Stimulated activated naive CD8-positive, alpha-beta T cell treated with anti-CD3 and anti-CD28 coated beads, Interleukin-15, amount 100 ng/mL, for 72 hours (primary cell): ENCODE measurements at regions not wholly inside any gene's neighbourhood (a gene's known extent, or its start where the extent isn't known, plus 50 kb on each side); places are given as distances from the start of the nearest gene placed in this dataset.
"Not testable (repeated sequence)": the region's sequence is repeated elsewhere in the genome, so short reads cannot be mapped to it uniquely, and the experiment has no call there.

Source experiments
- ATAC-seq: fragments of 150-1000 bp; cut with Tn5 transposase; 2 replicates; pipeline ENCODE4 v1.10.0; 2021; ENCODE audit warnings: mild to moderate bottlenecking, moderate library complexity
- DNase-seq, 2 donors: peaks; one replicate each; pipeline ENCODE4 v3.0.0; 2021 to 2022
- H3K27ac Mint-ChIP-seq, 2 donors: one replicate each; pipeline ENCODE4 v1.8.0; 2022; ENCODE audit warnings: mild to moderate bottlenecking in 2 of 2, mixed read lengths in 2 of 2, moderate library complexity in 2 of 2
- H3K27me3 Mint-ChIP-seq: one replicate; pipeline ENCODE4 v1.8.0; 2022; ENCODE audit warnings: mixed read lengths
- H3K4me1 Mint-ChIP-seq: one replicate; pipeline ENCODE4 v1.8.0; 2022; ENCODE audit warnings: mild to moderate bottlenecking, mixed read lengths
- H3K4me3 Mint-ChIP-seq, 2 donors: one replicate each; pipeline ENCODE4 v1.8.0; 2022; ENCODE audit warnings: mild to moderate bottlenecking in 2 of 2, mixed read lengths in 2 of 2, moderate library complexity in 1 of 2
- H3K9me3 Mint-ChIP-seq, 2 donors: one replicate each; pipeline ENCODE4 v1.8.0; 2022; ENCODE audit warnings: mixed read lengths in 2 of 2

- Mint-ChIP-seq H3K9me3 (peaks cover 3 to 15% of the 10 kb centered on the region in 2 donors), H3K4me1 (no peaks in the 10 kb centered on the region), H3K4me3 (no peak overlapping the region), H3K27ac (no peak overlapping the region), H3K27me3 (no peaks in the 10 kb centered on the region)
- no peak for ATAC-seq
- DNase-seq, result no peak
These were observed 166.1 kb upstream of the POU1F1 start for GRCh38 chr3:87442470-87442869.

- H3K27me3 Mint-ChIP-seq, result no peaks in the 10 kb centered on the region
- no peaks in the 10 kb centered on the region for H3K4me1 Mint-ChIP-seq
- DNase-seq, result no peak
- no peak overlapping the region for H3K4me3 Mint-ChIP-seq
- no peaks in the 10 kb centered on the region for H3K9me3 Mint-ChIP-seq
- no peak overlapping the region for H3K27ac Mint-ChIP-seq
- ATAC-seq, result no peak
These were observed 161.4 kb upstream of the POU1F1 start for GRCh38 chr3:87437765-87438164.

- DNase-seq (no peak), ATAC-seq (no peak)
- Mint-ChIP-seq H3K27ac (no peak overlapping the region), H3K4me3 (no peak overlapping the region), H3K4me1 (no peaks in the 10 kb centered on the region), H3K27me3 (no peaks in the 10 kb centered on the region), H3K9me3 (no peaks in the 10 kb centered on the region)
These were observed 160.6 kb upstream of the POU1F1 start for GRCh38 chr3:87436781-87437543.

- Mint-ChIP-seq H3K4me3 (no peak overlapping the region), H3K9me3 (no peaks in the 10 kb centered on the region), H3K27ac (no peak overlapping the region), H3K27me3 (no peaks in the 10 kb centered on the region), H3K4me1 (no peaks in the 10 kb centered on the region)
- DNase-seq, result no peak
- no peak for ATAC-seq
These were observed 159.7 kb upstream of the POU1F1 start for GRCh38 chr3:87435926-87436620.

- H3K4me3 Mint-ChIP-seq, H3K27ac Mint-ChIP-seq, H3K9me3 Mint-ChIP-seq, H3K4me1 Mint-ChIP-seq, H3K27me3 Mint-ChIP-seq, ATAC-seq, DNase-seq: not testable (repeated sequence)
These were observed 157.1 kb upstream of the POU1F1 start for GRCh38 chr3:87433445-87433844.

GRCh38 chr3:87426918-87427317 is 150.5 kb upstream of the POU1F1 start:
- H3K4me3 Mint-ChIP-seq, result no peak overlapping the region
- no peaks in the 10 kb centered on the region for H3K27me3 Mint-ChIP-seq
- DNase-seq, result no peak
- no peak overlapping the region for H3K27ac Mint-ChIP-seq
- H3K9me3 Mint-ChIP-seq, result no peaks in the 10 kb centered on the region
- no peak for ATAC-seq
- no peaks in the 10 kb centered on the region for H3K4me1 Mint-ChIP-seq

GRCh38 chr3:87425056-87425455 is 148.7 kb upstream of the POU1F1 start:
- no peaks in the 10 kb centered on the region for H3K4me1 Mint-ChIP-seq
- no peak overlapping the region for H3K4me3 Mint-ChIP-seq
- ATAC-seq (no peak), DNase-seq (no peak)
- H3K27me3 Mint-ChIP-seq, result no peaks in the 10 kb centered on the region
- H3K9me3 Mint-ChIP-seq, result no peaks in the 10 kb centered on the region
- no peak overlapping the region for H3K27ac Mint-ChIP-seq

- ATAC-seq (no peak), DNase-seq (no peak)
- Mint-ChIP-seq H3K9me3 (no peaks in the 10 kb centered on the region), H3K4me3 (no peak overlapping the region), H3K27me3 (no peaks in the 10 kb centered on the region), H3K27ac (no peak overlapping the region), H3K4me1 (no peaks in the 10 kb centered on the region)
These were observed 147.0 kb upstream of the POU1F1 start for GRCh38 chr3:87423336-87423735.

GRCh38 chr3:87422333-87422732 is 145.9 kb upstream of the POU1F1 start:
- H3K27me3 Mint-ChIP-seq, result no peaks in the 10 kb centered on the region
- H3K27ac Mint-ChIP-seq, result no peak overlapping the region
- no peak for ATAC-seq
- no peaks in the 10 kb centered on the region for H3K4me1 Mint-ChIP-seq
- DNase-seq, result no peak
- H3K9me3 Mint-ChIP-seq, result no peaks in the 10 kb centered on the region
- H3K4me3 Mint-ChIP-seq, result no peak overlapping the region

- no peak overlapping the region for H3K4me3 Mint-ChIP-seq
- no peaks in the 10 kb centered on the region for H3K4me1 Mint-ChIP-seq
- no peaks in the 10 kb centered on the region for H3K9me3 Mint-ChIP-seq
- no peak for DNase-seq
- no peak for ATAC-seq
- H3K27ac Mint-ChIP-seq, result no peak overlapping the region
- H3K27me3 Mint-ChIP-seq, result no peaks in the 10 kb centered on the region
These were observed 143.8 kb upstream of the POU1F1 start for GRCh38 chr3:87420171-87420570.

- H3K27me3 Mint-ChIP-seq, result no peaks in the 10 kb centered on the region
- H3K9me3 Mint-ChIP-seq, result no peaks in the 10 kb centered on the region
- DNase-seq (no peak), ATAC-seq (no peak)
- no peaks in the 10 kb centered on the region for H3K4me1 Mint-ChIP-seq
- no peak overlapping the region for H3K4me3 Mint-ChIP-seq
- no peak overlapping the region for H3K27ac Mint-ChIP-seq
These were observed 137.9 kb upstream of the POU1F1 start for GRCh38 chr3:87414271-87414670.

GRCh38 chr3:87413814-87414213 is 137.4 kb upstream of the POU1F1 start:
- Mint-ChIP-seq H3K4me3 (no peak overlapping the region), H3K27ac (no peak overlapping the region), H3K4me1 (no peaks in the 10 kb centered on the region), H3K27me3 (no peaks in the 10 kb centered on the region), H3K9me3 (no peaks in the 10 kb centered on the region)
- ATAC-seq (no peak), DNase-seq (no peak)

GRCh38 chr3:87410110-87410509 is 133.7 kb upstream of the POU1F1 start:
- no peak for DNase-seq
- no peaks in the 10 kb centered on the region for H3K27me3 Mint-ChIP-seq
- no peaks in the 10 kb centered on the region for H3K9me3 Mint-ChIP-seq
- H3K27ac Mint-ChIP-seq, result no peak overlapping the region
- no peaks in the 10 kb centered on the region for H3K4me1 Mint-ChIP-seq
- H3K4me3 Mint-ChIP-seq, result no peak overlapping the region
- no peak for ATAC-seq

GRCh38 chr3:87398168-87398801 is 121.9 kb upstream of the POU1F1 start:
- no peak for ATAC-seq
- no peaks in the 10 kb centered on the region for H3K27me3 Mint-ChIP-seq
- H3K4me3 Mint-ChIP-seq, result no peak overlapping the region
- H3K4me1 Mint-ChIP-seq, result no peaks in the 10 kb centered on the region
- no peak overlapping the region for H3K27ac Mint-ChIP-seq
- H3K9me3 Mint-ChIP-seq, result peaks cover 0 to 5% of the 10 kb centered on the region in 2 donors
- DNase-seq, result no peak

- DNase-seq, result no peak
- no peaks in the 10 kb centered on the region for H3K27me3 Mint-ChIP-seq
These were observed 120.8 kb upstream of the POU1F1 start for GRCh38 chr3:87397211-87397610.

GRCh38 chr3:87390821-87391220 is 114.4 kb upstream of the POU1F1 start:
- ATAC-seq, result no peak
- Mint-ChIP-seq H3K4me1 (no peaks in the 10 kb centered on the region), H3K27ac (no peak overlapping the region), H3K9me3 (peaks cover 7 to 9% of the 10 kb centered on the region in 2 donors), H3K27me3 (no peaks in the 10 kb centered on the region), H3K4me3 (no peak overlapping the region)
- DNase-seq, result no peak

More at GRCh38 chr3:87397211-87397610, 120.8 kb upstream of the POU1F1 start:
- Mint-ChIP-seq H3K9me3 (peaks cover 0 to 5% of the 10 kb centered on the region in 2 donors), H3K4me1 (no peaks in the 10 kb centered on the region), H3K27ac (no peak overlapping the region), H3K4me3 (no peak overlapping the region)
- ATAC-seq, result no peak
